CD14-positive monocyte (primary cell): ENCODE measurements at regions not wholly inside any gene's neighbourhood (a gene's known extent, or its start where the extent isn't known, plus 50 kb on each side); places are given as distances from the start of the nearest gene placed in this dataset.
A peak's percentile ranks its signal among the peaks of the same experiment; 100 is the strongest.
"Not testable (repeated sequence)": the region's sequence is repeated elsewhere in the genome, so short reads cannot be mapped to it uniquely, and the experiment has no call there.

Source experiments
- DNase-seq, 3 donors: peaks; one replicate each; pipeline ENCODE4 v3.0.0-alpha.2; 2011 to 2022
- H2AFZ ChIP-seq: 2 replicates; pipeline ENCODE4 v1.6.0; 2012; ENCODE audit warnings: mild to moderate bottlenecking, low read depth, low read length, inconsistent platforms; ENCODE audit not compliant: insufficient read depth, poor library complexity, severe bottlenecking
- H3K27ac ChIP-seq, 2 donors: 1 replicate in 1 of 2; 2 replicates in 1 of 2; pipeline ENCODE4 v1.5.1; 2012 to 2013; ENCODE audit warnings: low read length in 2 of 2, control low read depth in 1 of 2, inconsistent platforms in 1 of 2, low read depth in 1 of 2, mild to moderate bottlenecking in 1 of 2
- H3K27me3 ChIP-seq, 2 donors: one replicate each; pipeline versions ENCODE4 v1.6.0 to v1.6.1; 2011 to 2013; ENCODE audit warnings: low read length in 2 of 2; ENCODE audit not compliant: control insufficient read depth in 2 of 2, insufficient read depth in 2 of 2
- H3K36me3 ChIP-seq, 2 donors: replicated peaks in 1 of 2; 1 replicate in 1 of 2; 2 replicates in 1 of 2; pipeline versions ENCODE4 v1.5.1 to v1.6.1; 2012 to 2013; ENCODE audit warnings: low read length in 2 of 2, control low read depth in 1 of 2, inconsistent platforms in 1 of 2, mild to moderate bottlenecking in 1 of 2; ENCODE audit not compliant: insufficient read depth in 2 of 2, control insufficient read depth in 1 of 2
- H3K4me1 ChIP-seq, 2 donors: 1 replicate in 1 of 2; 2 replicates in 1 of 2; pipeline versions ENCODE4 v1.5.1 to v1.6.1; 2012 to 2013; ENCODE audit warnings: low read length in 2 of 2, control low read depth in 1 of 2, inconsistent platforms in 1 of 2, mild to moderate bottlenecking in 1 of 2, moderate library complexity in 1 of 2; ENCODE audit not compliant: insufficient read depth in 2 of 2, control insufficient read depth in 1 of 2
- H3K4me2 ChIP-seq: replicated peaks from 2 replicates; pipeline ENCODE3; 2012; ENCODE audit warnings: low read length, moderate library complexity, mild to moderate bottlenecking; ENCODE audit not compliant: poor library complexity, severe bottlenecking; ENCODE audit errors: extremely low read depth
- H3K4me3 ChIP-seq, 3 experiments: fragments of 200-600 bp in 1 of 3; sonication (generic) in 1 of 3; replicated peaks in 1 of 3; 1 replicate in 2 of 3; 2 replicates in 1 of 3; pipeline ENCODE4 v1.5.1; 2011 to 2013; ENCODE audit warnings: low read length in 3 of 3, mild to moderate bottlenecking in 3 of 3, control low read depth in 2 of 3, low read depth in 2 of 3, inconsistent platforms in 1 of 3, moderate library complexity in 1 of 3
- H3K79me2 ChIP-seq: 2 replicates; pipeline ENCODE4 v1.6.0; 2012; ENCODE audit warnings: mild to moderate bottlenecking, control low read depth, inconsistent platforms, low read length, moderate library complexity; ENCODE audit not compliant: insufficient read depth
- H3K9ac ChIP-seq: 2 replicates; pipeline ENCODE4 v1.6.0; 2017; ENCODE audit warnings: low read length, mild to moderate bottlenecking; ENCODE audit not compliant: insufficient read depth, poor library complexity, severe bottlenecking
- H3K9me3 ChIP-seq, 2 donors: replicated peaks in 1 of 2; 1 replicate in 1 of 2; 2 replicates in 1 of 2; pipeline versions ENCODE4 v1.5.1 to v1.6.1; 2012 to 2013; ENCODE audit warnings: low read length in 2 of 2, control low read depth in 1 of 2; ENCODE audit not compliant: control insufficient read depth in 1 of 2, insufficient read depth in 1 of 2
- H4K20me1 ChIP-seq: 2 replicates; pipeline ENCODE4 v1.6.0; 2012; ENCODE audit warnings: mild to moderate bottlenecking, low read length, control low read depth, moderate library complexity; ENCODE audit not compliant: insufficient read depth
- H3K27ac Mint-ChIP-seq, 7 donors: one replicate each; pipeline ENCODE4 v1.8.0; 2020; ENCODE audit warnings: mild to moderate bottlenecking in 7 of 7, mixed read lengths in 7 of 7, moderate library complexity in 6 of 7, inconsistent platforms in 2 of 7
- H3K27me3 Mint-ChIP-seq, 3 donors: one replicate each; pipeline ENCODE4 v1.8.0; 2021 to 2022; ENCODE audit warnings: low read depth in 3 of 3, mild to moderate bottlenecking in 3 of 3, mixed read lengths in 3 of 3, moderate library complexity in 3 of 3, inconsistent platforms in 1 of 3
- H3K36me3 Mint-ChIP-seq, 2 donors: one replicate each; pipeline ENCODE4 v1.8.0; 2020; ENCODE audit warnings: mixed read lengths in 2 of 2, inconsistent platforms in 1 of 2, mild to moderate bottlenecking in 1 of 2
- H3K4me1 Mint-ChIP-seq: one replicate; pipeline ENCODE4 v1.8.0; 2020; ENCODE audit warnings: mild to moderate bottlenecking, mixed read lengths
- H3K4me3 Mint-ChIP-seq, 2 donors: one replicate each; pipeline ENCODE4 v1.8.0; 2020; ENCODE audit warnings: mild to moderate bottlenecking in 2 of 2, mixed read lengths in 2 of 2, moderate library complexity in 1 of 2
- H3K9me3 Mint-ChIP-seq, 7 donors: one replicate each; pipeline ENCODE4 v1.8.0; 2020 to 2022; ENCODE audit warnings: mixed read lengths in 7 of 7, mild to moderate bottlenecking in 6 of 7, moderate library complexity in 6 of 7, inconsistent platforms in 2 of 7
- CTCF ChIP-seq: fragments of 200-600 bp; IDR thresholded peaks from one replicate; pipeline ENCODE4 v1.8.0; 2022; ENCODE audit warnings: antibody characterized with exemption, mild to moderate bottlenecking
- WGBS: methylation state at CpG from one replicate; pipeline ENCODE4 v1.1.5; 2013; ENCODE audit warnings: missing lambda C conversion rate; ENCODE audit not compliant: insufficient coverage; 5-methylcytosine and 5-hydroxymethylcytosine counted together
- intact Hi-C, 2 donors: fragments of 100-400 bp; cut with micrococcal nuclease; formaldehyde crosslinking; loops; one replicate each; pipeline versions ENCODE4 v1.15.0 to v1.15.1; 2023

GRCh38 chrX:86964321-86964720 is 553.3 kb upstream of the KLHL4 start:
- Mint-ChIP-seq H3K9me3 (peaks cover 0 to 12% (median 1%) of the 10 kb centered on the region in 7 donors), H3K27me3 (no peaks in the 10 kb centered on the region), H3K36me3 (no peaks in the 10 kb centered on the region), H3K4me3 (no peak overlapping the region), H3K27ac (peak overlapping the region in 1 of 7 donors; percentile 15), H3K4me1 (no peaks in the 10 kb centered on the region)
- no peak for TF ChIP-seq CTCF
- H3K9ac ChIP-seq, result no peak overlapping the region
- no peaks in the 10 kb centered on the region for H3K27me3 ChIP-seq
- no peak for DNase-seq
- H3K36me3 ChIP-seq, result no peaks in the 10 kb centered on the region
- H3K79me2 ChIP-seq, result no peaks in the 10 kb centered on the region
- peaks cover 0 to 8% of the 10 kb centered on the region in 2 donors for H3K9me3 ChIP-seq
- no peak overlapping the region for H3K27ac ChIP-seq
- intact Hi-C loops, result no loop called here
- no peak overlapping the region for H2AFZ ChIP-seq
- H3K4me2 ChIP-seq, result no peak overlapping the region
- H3K4me1 ChIP-seq, result no peaks in the 10 kb centered on the region
- H3K4me3 ChIP-seq, result no peak overlapping the region
- H4K20me1 ChIP-seq, result no peaks in the 10 kb centered on the region

GRCh38 chrX:86981326-86981879 is 536.2 kb upstream of the KLHL4 start:
- Histone ChIP-seq H3K9ac (no peak overlapping the region), H3K4me1 (no peaks in the 10 kb centered on the region), H3K4me2 (no peak overlapping the region), H3K4me3 (no peak overlapping the region), H3K36me3 (no peaks in the 10 kb centered on the region), H4K20me1 (no peaks in the 10 kb centered on the region), H3K79me2 (no peaks in the 10 kb centered on the region), H3K27me3 (no peaks in the 10 kb centered on the region), H3K9me3 (no peaks in the 10 kb centered on the region), H3K27ac (no peak overlapping the region), H2AFZ (no peak overlapping the region)
- Mint-ChIP-seq H3K4me1 (no peaks in the 10 kb centered on the region), H3K9me3 (peaks cover 0 to 4% (median 2%) of the 10 kb centered on the region in 7 donors), H3K27ac (no peak overlapping the region), H3K27me3 (peaks cover 0 to 2% (median 0%) of the 10 kb centered on the region in 3 donors), H3K4me3 (no peak overlapping the region), H3K36me3 (no peaks in the 10 kb centered on the region)
- intact Hi-C loops, result no loop called here
- no peak for TF ChIP-seq CTCF
- DNase-seq, result no peak
- WGBS, result 100% methylated on average over 1 of the region's 2 CpGs

GRCh38 chrX:86987351-86987750 is 530.3 kb upstream of the KLHL4 start:
- H3K9ac ChIP-seq, DNase-seq, H3K79me2 ChIP-seq, H3K36me3 ChIP-seq, intact Hi-C loops, H3K9me3 ChIP-seq, H3K4me1 ChIP-seq, H3K9me3 Mint-ChIP-seq, H3K27ac Mint-ChIP-seq, H3K36me3 Mint-ChIP-seq, H4K20me1 ChIP-seq, H3K27ac ChIP-seq, H3K27me3 ChIP-seq, H3K4me3 Mint-ChIP-seq, H3K4me3 ChIP-seq, H2AFZ ChIP-seq, H3K4me2 ChIP-seq, H3K27me3 Mint-ChIP-seq, H3K4me1 Mint-ChIP-seq: not testable (repeated sequence)
- no CpG with 5 or more reads among the region's 4 CpGs for WGBS
